LNCAP (cell line): ENCODE measurements at regions not wholly inside any gene's neighbourhood (a gene's known extent, or its start where the extent isn't known, plus 50 kb on each side); places are given as distances from the start of the nearest gene placed in this dataset.

Experiments
- CTCF ChIP-seq: fragments of 450-650 bp; IDR thresholded peaks from 2 replicates; pipeline ENCODE4 v1.5.1; 2017; ENCODE audit warnings: mild to moderate bottlenecking

- no peak for TF ChIP-seq CTCF
Observed at GRCh38 chr13:110976785-110977184, 61.9 kb upstream of the ANKRD10 start.

- no peak for TF ChIP-seq CTCF
Observed at GRCh38 chr13:110973007-110973700, 58.3 kb upstream of the ANKRD10 start.

- TF ChIP-seq CTCF = no peak
Observed at GRCh38 chr13:110971486-110971885, 56.6 kb upstream of the ANKRD10 start.

GRCh38 chr13:110965755-110966134 is 50.9 kb upstream of the ANKRD10 start:
- TF ChIP-seq CTCF = no peak

GRCh38 chr13:110965038-110965754 is 50.3 kb upstream of the ANKRD10 start:
- no peak for TF ChIP-seq CTCF
